ENCODE measurements at regions not wholly inside any gene's neighbourhood (a gene's known extent, or its start where the extent isn't known, plus 50 kb on each side); places are given as distances from the start of the nearest gene placed in this dataset.

DNA sequence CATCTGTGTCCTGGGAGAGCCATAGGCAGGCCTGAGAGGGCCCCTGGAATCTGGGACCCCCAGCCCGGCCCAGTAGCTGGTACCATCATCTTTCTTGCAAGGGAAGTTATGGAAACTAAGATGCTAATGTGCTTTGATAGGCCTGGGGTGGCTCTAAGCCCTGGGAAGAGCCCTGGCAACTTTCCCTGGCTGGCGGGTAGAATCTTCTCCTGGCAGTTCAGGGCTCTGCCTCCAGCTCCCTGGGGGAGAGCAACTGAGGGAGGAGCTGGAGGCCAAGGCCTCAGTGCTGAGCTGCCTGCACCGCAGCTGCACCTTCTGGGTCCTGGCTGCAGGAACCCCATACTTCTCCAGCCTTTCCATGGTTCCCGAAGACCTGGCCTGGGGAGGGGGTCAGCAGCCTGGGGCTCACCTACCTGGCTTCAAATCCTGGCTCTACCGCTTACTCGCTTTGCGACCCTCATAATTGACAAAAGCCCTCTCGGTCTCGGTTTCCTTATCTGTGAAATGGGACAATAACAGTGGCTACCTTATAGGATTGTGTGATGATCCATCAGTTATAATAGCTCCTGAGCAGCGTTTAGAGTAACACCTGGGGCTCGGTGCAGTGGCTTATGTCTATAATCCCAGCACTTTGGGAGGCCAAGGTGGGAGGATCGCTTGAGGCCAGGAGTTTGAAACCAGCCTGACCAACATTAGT is 333.7 kb downstream of the SEC14L1 start:
- WGBS, 2 donors: 85% methylated on average over 12 of the region's 12 CpGs
- intact Hi-C loops (cut with DNase I): loop anchor here in 3 of 10 donors (5.0 kb wide), 2 partner anchors 37 to 42 kb away; no protein-coding TSS in a partner anchor
- Histone ChIP-seq H3K36me3 (peaks cover 0 to 8% (median 0%) of the 10 kb centered on the region in 9 donors), H3K4me1 (peaks cover 37 to 96% (median 89%) of the 10 kb centered on the region in 9 donors), H3K4me3 (no peak overlapping the region), H3K9me3 (no peaks in the 10 kb centered on the region), H3K27me3 (no peaks in the 10 kb centered on the region), H3K27ac (peak overlapping the region in 6 of 10 donors; percentile 10 to 88 (median 42))
- ATAC-seq (no peak), DNase-seq (peak in 1 of 2 donors; percentile 32)
- TF ChIP-seq, protein P1, sequence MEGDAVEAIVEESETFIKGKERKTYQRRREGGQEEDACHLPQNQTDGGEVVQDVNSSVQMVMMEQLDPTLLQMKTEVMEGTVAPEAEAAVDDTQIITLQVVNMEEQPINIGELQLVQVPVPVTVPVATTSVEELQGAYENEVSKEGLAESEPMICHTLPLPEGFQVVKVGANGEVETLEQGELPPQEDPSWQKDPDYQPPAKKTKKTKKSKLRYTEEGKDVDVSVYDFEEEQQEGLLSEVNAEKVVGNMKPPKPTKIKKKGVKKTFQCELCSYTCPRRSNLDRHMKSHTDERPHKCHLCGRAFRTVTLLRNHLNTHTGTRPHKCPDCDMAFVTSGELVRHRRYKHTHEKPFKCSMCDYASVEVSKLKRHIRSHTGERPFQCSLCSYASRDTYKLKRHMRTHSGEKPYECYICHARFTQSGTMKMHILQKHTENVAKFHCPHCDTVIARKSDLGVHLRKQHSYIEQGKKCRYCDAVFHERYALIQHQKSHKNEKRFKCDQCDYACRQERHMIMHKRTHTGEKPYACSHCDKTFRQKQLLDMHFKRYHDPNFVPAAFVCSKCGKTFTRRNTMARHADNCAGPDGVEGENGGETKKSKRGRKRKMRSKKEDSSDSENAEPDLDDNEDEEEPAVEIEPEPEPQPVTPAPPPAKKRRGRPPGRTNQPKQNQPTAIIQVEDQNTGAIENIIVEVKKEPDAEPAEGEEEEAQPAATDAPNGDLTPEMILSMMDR (IDR thresholded peaks at IDR 0.05): no peak

DNA sequence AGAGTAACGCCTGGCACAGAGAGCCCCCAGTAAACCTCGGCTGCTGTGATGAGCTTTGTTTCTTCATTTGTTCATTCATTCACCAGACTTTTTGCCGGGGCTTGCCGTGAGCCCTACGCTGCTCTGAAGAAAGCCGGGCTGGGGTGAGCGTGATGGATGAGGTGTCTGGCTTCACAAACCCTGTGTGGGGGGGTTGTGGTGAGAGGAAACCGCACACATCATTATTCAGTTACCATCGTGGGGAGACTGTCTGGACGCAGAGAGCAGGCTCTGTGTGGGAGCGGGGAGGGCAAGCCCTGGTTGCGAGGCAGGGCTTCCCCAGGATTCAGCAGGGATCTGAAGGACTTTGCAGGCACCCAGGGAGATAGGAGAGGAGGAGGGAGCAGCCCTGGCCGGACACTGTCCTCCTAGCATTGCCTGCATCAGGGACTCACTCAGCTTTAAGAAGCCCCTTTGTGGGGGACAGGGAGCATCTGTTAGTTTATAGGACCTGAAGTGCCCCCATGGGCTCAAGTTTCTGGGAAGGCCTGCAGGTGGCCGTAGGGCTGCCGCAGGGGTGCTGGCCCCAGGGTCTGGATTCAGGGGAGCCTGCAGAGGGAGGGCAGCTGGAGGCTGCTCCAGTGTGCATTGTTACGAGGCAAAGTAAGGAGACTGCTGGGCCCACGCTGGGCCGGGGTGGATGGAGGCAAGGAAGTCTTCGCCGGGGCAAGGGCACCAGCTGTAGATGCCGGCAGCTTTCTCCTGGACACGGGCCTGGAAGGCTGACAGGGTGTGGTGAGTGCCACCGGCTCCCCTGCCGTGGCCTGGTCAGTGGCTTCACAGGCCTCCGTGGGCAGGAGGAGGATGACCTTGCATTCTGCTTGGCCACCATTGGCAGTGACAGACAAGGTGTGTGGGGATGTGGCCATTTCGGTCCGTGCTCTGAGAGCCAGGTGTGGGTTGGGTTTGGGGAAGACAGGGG is 334.5 kb downstream of the SEC14L1 start:
- ATAC-seq: no peak
- Histone ChIP-seq H3K4me1 (peaks cover 37 to 100% (median 92%) of the 10 kb centered on the region in 9 donors), H3K4me3 (no peak overlapping the region), H3K27me3 (no peaks in the 10 kb centered on the region), H3K36me3 (peaks cover 0 to 8% (median 0%) of the 10 kb centered on the region in 9 donors), H3K27ac (peak overlapping the region in 5 of 10 donors; percentile 3 to 71 (median 54)), H3K9me3 (no peaks in the 10 kb centered on the region)
- WGBS, 2 donors: 83 to 85% methylated on average over 27 of the region's 27 CpGs
- intact Hi-C loops (cut with DNase I): loop anchor here in 2 of 10 donors (5.0 kb wide), 2 partner anchors 33 to 43 kb away; no protein-coding TSS in a partner anchor
- TF ChIP-seq, protein P1 (IDR thresholded peaks at IDR 0.05): no peak
- DNase-seq: peak in 1 of 2 donors; percentile 17

DNA sequence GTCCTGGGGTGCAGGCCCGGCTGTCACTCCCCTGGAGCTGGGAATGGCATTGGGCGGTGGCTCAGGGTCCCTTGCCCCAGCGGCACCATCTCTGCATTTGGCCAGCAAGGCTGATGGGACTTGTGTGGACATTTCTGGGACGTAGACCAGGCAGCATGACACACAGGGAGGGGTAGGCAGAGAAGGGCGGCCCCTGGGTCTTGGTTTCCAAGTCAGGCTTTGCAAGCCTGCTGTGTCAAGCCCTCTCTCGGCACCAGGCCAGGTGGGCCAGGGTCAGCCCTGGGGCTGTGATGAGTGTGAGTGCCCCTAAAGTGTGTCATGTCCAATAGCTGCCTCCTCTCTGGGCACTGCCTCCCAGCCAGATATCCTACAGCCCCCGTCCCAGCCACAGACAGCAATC is 335.2 kb downstream of the SEC14L1 start:
- H3K4me3 ChIP-seq: no peak overlapping the region
- TF ChIP-seq, protein P1 (IDR thresholded peaks at IDR 0.05): no peak
- peaks cover 0 to 8% (median 0%) of the 10 kb centered on the region in 9 donors for H3K36me3 ChIP-seq
- H3K27ac ChIP-seq: peak overlapping the region in 6 of 10 donors; percentile 14 to 71 (median 58)
- no peaks in the 10 kb centered on the region for H3K27me3 ChIP-seq
- peaks cover 30 to 100% (median 91%) of the 10 kb centered on the region in 9 donors for H3K4me1 ChIP-seq
- peak in 1 of 2 donors; percentile 20 for DNase-seq
- ATAC-seq: no peak
- intact Hi-C loops (cut with DNase I): loop anchor here in 2 of 10 donors (5.0 kb wide), 2 partner anchors 34 to 44 kb away; no protein-coding TSS in a partner anchor
- H3K9me3 ChIP-seq: no peaks in the 10 kb centered on the region
- 76 to 88% methylated on average over 7 of the region's 7 CpGs for WGBS, 2 donors

DNA sequence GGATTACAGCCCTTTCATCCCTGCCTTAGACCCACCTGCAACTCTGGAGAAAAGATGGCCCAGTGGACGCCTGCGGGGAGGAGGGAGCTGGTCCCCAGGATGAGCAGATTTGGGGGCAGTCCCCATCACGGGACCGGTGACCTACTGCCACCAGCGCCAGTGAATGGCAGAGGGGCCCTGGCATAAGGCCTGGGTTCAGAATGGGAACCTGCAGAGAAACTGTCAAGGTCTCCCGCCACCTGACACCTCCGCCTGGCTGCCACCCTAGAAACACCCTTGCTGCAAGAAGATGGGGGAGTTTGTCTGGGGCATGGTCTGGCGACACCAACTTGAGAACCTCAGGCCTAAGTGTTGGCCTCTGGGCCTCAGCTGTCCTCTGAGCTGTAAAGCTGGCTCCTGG is 335.7 kb downstream of the SEC14L1 start:
- intact Hi-C loops (cut with DNase I): loop anchor here in 2 of 10 donors (5.0 kb wide), 2 partner anchors 34 to 44 kb away; no protein-coding TSS in a partner anchor
- Histone ChIP-seq H3K9me3 (no peaks in the 10 kb centered on the region), H3K27me3 (no peaks in the 10 kb centered on the region), H3K4me3 (no peak overlapping the region), H3K36me3 (peaks cover 0 to 9% (median 0%) of the 10 kb centered on the region in 9 donors), H3K27ac (peak overlapping the region in 7 of 10 donors; percentile 5 to 71 (median 54)), H3K4me1 (peaks cover 25 to 95% (median 86%) of the 10 kb centered on the region in 9 donors)
- TF ChIP-seq, protein P1 (IDR thresholded peaks at IDR 0.05): no peak
- no peak for DNase-seq
- WGBS, 2 donors: 92 to 94% methylated on average over 8 of the region's 8 CpGs
- no peak for ATAC-seq
